A673 (cell line): ENCODE measurements at regions not wholly inside any gene's neighbourhood (a gene's known extent, or its start where the extent isn't known, plus 50 kb on each side); places are given as distances from the start of the nearest gene placed in this dataset.

Experiments
- EZH2 ChIP-seq: fragments of 200-600 bp; sonication (generic); IDR thresholded peaks from 2 replicates; pipeline ENCODE4 v1.6.1; 2017; ENCODE audit warnings: borderline replicate concordance, low read depth, mild to moderate bottlenecking, mixed read lengths, antibody characterized with exemption, low read length; ENCODE audit not compliant: poor library complexity, severe bottlenecking
- TF ChIP-seq, protein P1 (sequence below): fragments of 300-800, 200-600 bp; sonication (generic); conservative IDR thresholded peaks from 2 replicates; pipeline ENCODE4 v1.5.1; 2017; ENCODE audit warnings: low read depth, mild to moderate bottlenecking, antibody characterized with exemption, low read length, moderate library complexity, mixed read lengths

DNA sequence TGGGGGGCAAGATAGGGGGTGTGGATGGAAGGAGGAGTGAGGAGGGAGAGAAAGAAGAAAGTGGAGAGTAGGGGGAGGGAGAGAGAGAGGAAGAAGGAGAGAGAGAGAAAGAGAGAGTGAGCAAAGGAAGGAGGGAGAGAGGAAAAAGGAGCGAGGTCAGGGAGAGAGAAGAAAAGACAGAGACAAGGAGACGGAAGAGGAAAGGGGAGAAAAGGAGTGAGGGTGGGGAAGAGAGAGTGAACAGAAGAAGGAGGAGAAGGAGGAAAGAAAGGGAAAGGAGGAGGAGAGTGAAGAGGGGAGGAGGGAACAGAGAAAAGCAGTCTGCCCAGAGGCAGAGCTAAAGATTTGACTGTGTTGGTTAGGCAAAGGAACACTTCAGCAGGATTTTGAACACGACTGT, 181.6 kb downstream of the MID1IP1 start:
- TF ChIP-seq, protein P1, sequence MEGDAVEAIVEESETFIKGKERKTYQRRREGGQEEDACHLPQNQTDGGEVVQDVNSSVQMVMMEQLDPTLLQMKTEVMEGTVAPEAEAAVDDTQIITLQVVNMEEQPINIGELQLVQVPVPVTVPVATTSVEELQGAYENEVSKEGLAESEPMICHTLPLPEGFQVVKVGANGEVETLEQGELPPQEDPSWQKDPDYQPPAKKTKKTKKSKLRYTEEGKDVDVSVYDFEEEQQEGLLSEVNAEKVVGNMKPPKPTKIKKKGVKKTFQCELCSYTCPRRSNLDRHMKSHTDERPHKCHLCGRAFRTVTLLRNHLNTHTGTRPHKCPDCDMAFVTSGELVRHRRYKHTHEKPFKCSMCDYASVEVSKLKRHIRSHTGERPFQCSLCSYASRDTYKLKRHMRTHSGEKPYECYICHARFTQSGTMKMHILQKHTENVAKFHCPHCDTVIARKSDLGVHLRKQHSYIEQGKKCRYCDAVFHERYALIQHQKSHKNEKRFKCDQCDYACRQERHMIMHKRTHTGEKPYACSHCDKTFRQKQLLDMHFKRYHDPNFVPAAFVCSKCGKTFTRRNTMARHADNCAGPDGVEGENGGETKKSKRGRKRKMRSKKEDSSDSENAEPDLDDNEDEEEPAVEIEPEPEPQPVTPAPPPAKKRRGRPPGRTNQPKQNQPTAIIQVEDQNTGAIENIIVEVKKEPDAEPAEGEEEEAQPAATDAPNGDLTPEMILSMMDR = no peak
- TF ChIP-seq EZH2 = no peak
